GM12878 (cell line): ENCODE measurements at regions not wholly inside any gene's neighbourhood (a gene's known extent, or its start where the extent isn't known, plus 50 kb on each side); places are given as distances from the start of the nearest gene placed in this dataset.

Source experiments
- ATAC-seq: fragments of 200-7000 bp; cut with Tn5 transposase; 3 replicates; pipeline ENCODE4 v1.9.1; 2020; ENCODE audit warnings: mild to moderate bottlenecking, moderate library complexity
- BruUV-seq: library from RNA; stranded (reverse); fragments of 400-500 nt; replicated peaks from 2 replicates; lab custom pipeline; 2021; lab: Mats Ljungman, UMichigan
- CTCF ChIA-PET: fragments of 300-600 bp; sonication (Branson Sonifier 250); formaldehyde crosslinking; extraction: SDS; loops from one replicate; lab custom pipeline; 2021; ENCODE audit warnings: inconsistent platforms; lab: Yijun Ruan, JAX
- POLR2A ChIA-PET: fragments of 350-600 bp; formaldehyde crosslinking; extraction: SDS; loops from one replicate; lab custom pipeline; 2021; ENCODE audit warnings: inconsistent platforms; lab: Charles Lee
- RAD21 ChIA-PET: fragments of 300-600 bp; sonication (Branson Sonifier 250); formaldehyde crosslinking; loops from one replicate; lab custom pipeline; 2023; ENCODE audit warnings: antibody characterized with exemption; ENCODE audit not compliant: unreplicated experiment; lab: Charles Lee
- SMC1A ChIA-PET: fragments of 300-600 bp; sonication (Branson Sonifier 250); formaldehyde crosslinking; loops from one replicate; lab custom pipeline; 2023; ENCODE audit not compliant: unreplicated experiment, uncharacterized antibody; lab: Charles Lee
- DNase-seq: peaks from one replicate; pipeline ENCODE4 v3.0.0-alpha.2; 2011; ENCODE audit warnings: low read depth, low spot score
- FAIRE-seq: peaks from 3 replicates; lab custom pipeline; 2011; peaks lifted over from hg19 to GRCh38; lab: Jason Lieb, UNC
- H2AFZ ChIP-seq: 2 replicates; pipeline ENCODE4 v1.6.0; 2011; ENCODE audit warnings: low read depth, low read length, control low read depth; ENCODE audit not compliant: control insufficient read depth
- H3K27ac ChIP-seq: 2 replicates; pipeline ENCODE4 v1.5.1; 2011; ENCODE audit warnings: control low read depth; ENCODE audit not compliant: control insufficient read depth, insufficient read depth
- H3K27me3 ChIP-seq, 2 experiments: replicated peaks in 1 of 2; 2 replicates each; pipeline versions ENCODE4 v1.6.0 to v1.6.1; 2011; ENCODE audit warnings: low read length in 1 of 2; ENCODE audit not compliant: control insufficient read depth in 2 of 2, insufficient read depth in 2 of 2
- H3K36me3 ChIP-seq, 2 experiments: 2 replicates each; pipeline ENCODE4 v1.5.1; 2011; ENCODE audit warnings: low read length in 1 of 2; ENCODE audit not compliant: control insufficient read depth in 2 of 2, insufficient read depth in 2 of 2
- H3K4me1 ChIP-seq: 2 replicates; pipeline ENCODE4 v1.6.1; 2011; ENCODE audit warnings: mild to moderate bottlenecking, low read length, moderate library complexity, mixed read lengths; ENCODE audit not compliant: control insufficient read depth, insufficient read depth
- H3K4me2 ChIP-seq: 2 replicates; pipeline ENCODE4 v1.6.0; 2011; ENCODE audit warnings: control low read depth; ENCODE audit not compliant: control insufficient read depth, insufficient read depth
- H3K4me3 ChIP-seq: fragments of 200-600 bp; sonication (generic); 2 replicates; pipeline ENCODE4 v1.5.1; 2016
- H3K79me2 ChIP-seq: 2 replicates; pipeline ENCODE4 v1.6.0; 2011; ENCODE audit warnings: low read length; ENCODE audit not compliant: control insufficient read depth, insufficient read depth
- H3K9ac ChIP-seq: 2 replicates; pipeline ENCODE4 v1.8.0; 2011; ENCODE audit warnings: low read length, control low read depth, mixed read lengths; ENCODE audit not compliant: control insufficient read depth, insufficient read depth
- H3K9me3 ChIP-seq: replicated peaks from 3 replicates; pipeline ENCODE4 v1.5.1; 2011; ENCODE audit warnings: mild to moderate bottlenecking, low read length; ENCODE audit not compliant: control insufficient read depth, insufficient read depth
- H4K20me1 ChIP-seq: 2 replicates; pipeline ENCODE4 v1.6.0; 2011; ENCODE audit not compliant: control insufficient read depth, insufficient read depth
- FOXM1 ChIP-seq: IDR thresholded peaks from 2 replicates; pipeline ENCODE4 v1.6.1; 2012; ENCODE audit warnings: low read depth, mild to moderate bottlenecking, inconsistent platforms, low read length, moderate library complexity
- HCFC1 ChIP-seq: fragments of 150-350 bp; IDR thresholded peaks from 2 replicates; pipeline ENCODE4 v1.6.1; 2014; ENCODE audit warnings: low read length
- RUNX3 ChIP-seq: IDR thresholded peaks from 2 replicates; pipeline ENCODE4 v1.6.1; 2012; ENCODE audit warnings: low read length, inconsistent platforms
- STAT3 ChIP-seq: IDR thresholded peaks from 2 replicates; pipeline ENCODE4 v1.6.1; 2011; ENCODE audit warnings: low read depth, low read length, improper control_type of control experiment
- TARDBP ChIP-seq: IDR thresholded peaks from 2 replicates; pipeline ENCODE4 v1.6.1; 2016; ENCODE audit warnings: borderline replicate concordance
- ZBTB40 ChIP-seq: fragments of 450-650 bp; IDR thresholded peaks from 2 replicates; pipeline ENCODE4 v1.6.1; 2016; ENCODE audit warnings: mild to moderate bottlenecking, moderate library complexity, borderline replicate concordance
- WGBS: methylation state at CpG from one replicate; pipeline ENCODE4 v1.1.6; 2016; ENCODE audit warnings: low lambda C conversion rate; ENCODE audit not compliant: insufficient replicate concordance, insufficient coverage; ENCODE audit errors: missing lambda C conversion rate; 5-methylcytosine and 5-hydroxymethylcytosine counted together
- in situ Hi-C: fragments of 300-500 bp; cut with MboI; formaldehyde crosslinking; loops from 9 replicates; pipeline ENCODE4 v1.14.3; 2018; ENCODE audit warnings: mixed read lengths
- intact Hi-C: fragments of 100-400 bp; cut with micrococcal nuclease; formaldehyde crosslinking; loops from one replicate; pipeline ENCODE4 v1.14.2; 2022; ENCODE audit not compliant: unreplicated experiment
- TF ChIP-seq, protein P1 (sequence below): fragments of 450-650 bp; IDR thresholded peaks from 2 replicates; pipeline ENCODE4 v1.6.1; 2017; ENCODE audit warnings: low read depth, mild to moderate bottlenecking, moderate library complexity

- TF ChIP-seq ZBTB40: no peak
- no peak for TF ChIP-seq STAT3
- no peak for TF ChIP-seq HCFC1
- TF ChIP-seq TARDBP: no peak
Observed at GRCh38 chr9:71308454-71308853, 187.0 kb upstream of the TRPM3 start (continued).

- FAIRE-seq (no peak), DNase-seq (no peak), ATAC-seq (peak; percentile 84)
- BruUV-seq: no TSS peak
- Histone ChIP-seq H3K9ac (no peak overlapping the region), H4K20me1 (no peaks in the 10 kb centered on the region), H3K9me3 (no peaks in the 10 kb centered on the region), H3K36me3 (no peaks in the 10 kb centered on the region), H3K27ac (no peak overlapping the region), H3K4me1 (no peaks in the 10 kb centered on the region; the same call in 1 of the 2 replicates), H3K79me2 (no peaks in the 10 kb centered on the region), H3K27me3 (no peaks in the 10 kb centered on the region), H2AFZ (no peak overlapping the region), H3K4me2 (no peak overlapping the region), H3K4me3 (no peak overlapping the region)
- 46% methylated on average over 3 of the region's 3 CpGs for WGBS
- ChIA-PET SMC1A (no interaction called here), RAD21 (interaction anchor here (0.6 kb wide), 1 partner anchor 331 kb away, joined by 3 read pairs; no protein-coding TSS in a partner anchor), CTCF (no interaction called here), POLR2A (no interaction called here)
- no peak for TF ChIP-seq FOXM1
- peak; percentile 34; the same call in 1 of the 2 replicates for TF ChIP-seq RUNX3
- TF ChIP-seq, protein P1, sequence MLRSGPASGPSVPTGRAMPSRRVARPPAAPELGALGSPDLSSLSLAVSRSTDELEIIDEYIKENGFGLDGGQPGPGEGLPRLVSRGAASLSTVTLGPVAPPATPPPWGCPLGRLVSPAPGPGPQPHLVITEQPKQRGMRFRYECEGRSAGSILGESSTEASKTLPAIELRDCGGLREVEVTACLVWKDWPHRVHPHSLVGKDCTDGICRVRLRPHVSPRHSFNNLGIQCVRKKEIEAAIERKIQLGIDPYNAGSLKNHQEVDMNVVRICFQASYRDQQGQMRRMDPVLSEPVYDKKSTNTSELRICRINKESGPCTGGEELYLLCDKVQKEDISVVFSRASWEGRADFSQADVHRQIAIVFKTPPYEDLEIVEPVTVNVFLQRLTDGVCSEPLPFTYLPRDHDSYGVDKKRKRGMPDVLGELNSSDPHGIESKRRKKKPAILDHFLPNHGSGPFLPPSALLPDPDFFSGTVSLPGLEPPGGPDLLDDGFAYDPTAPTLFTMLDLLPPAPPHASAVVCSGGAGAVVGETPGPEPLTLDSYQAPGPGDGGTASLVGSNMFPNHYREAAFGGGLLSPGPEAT: peak; percentile 72; the same call in 1 of the 2 replicates
- intact Hi-C loops: no loop called here
- in situ Hi-C loops: no loop called here
Observed at GRCh38 chr9:71306134-71306533, 184.7 kb upstream of the TRPM3 start.
